ENCODE measurements at regions not wholly inside any gene's neighbourhood (a gene's known extent, or its start where the extent isn't known, plus 50 kb on each side); places are given as distances from the start of the nearest gene placed in this dataset.

GRCh38 chr18:51390702-51391101, 193.2 kb upstream of the MEX3C start:
- TF ChIP-seq, protein P1, sequence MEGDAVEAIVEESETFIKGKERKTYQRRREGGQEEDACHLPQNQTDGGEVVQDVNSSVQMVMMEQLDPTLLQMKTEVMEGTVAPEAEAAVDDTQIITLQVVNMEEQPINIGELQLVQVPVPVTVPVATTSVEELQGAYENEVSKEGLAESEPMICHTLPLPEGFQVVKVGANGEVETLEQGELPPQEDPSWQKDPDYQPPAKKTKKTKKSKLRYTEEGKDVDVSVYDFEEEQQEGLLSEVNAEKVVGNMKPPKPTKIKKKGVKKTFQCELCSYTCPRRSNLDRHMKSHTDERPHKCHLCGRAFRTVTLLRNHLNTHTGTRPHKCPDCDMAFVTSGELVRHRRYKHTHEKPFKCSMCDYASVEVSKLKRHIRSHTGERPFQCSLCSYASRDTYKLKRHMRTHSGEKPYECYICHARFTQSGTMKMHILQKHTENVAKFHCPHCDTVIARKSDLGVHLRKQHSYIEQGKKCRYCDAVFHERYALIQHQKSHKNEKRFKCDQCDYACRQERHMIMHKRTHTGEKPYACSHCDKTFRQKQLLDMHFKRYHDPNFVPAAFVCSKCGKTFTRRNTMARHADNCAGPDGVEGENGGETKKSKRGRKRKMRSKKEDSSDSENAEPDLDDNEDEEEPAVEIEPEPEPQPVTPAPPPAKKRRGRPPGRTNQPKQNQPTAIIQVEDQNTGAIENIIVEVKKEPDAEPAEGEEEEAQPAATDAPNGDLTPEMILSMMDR (IDR thresholded peaks at IDR 0.05), result no peak
- TF ChIP-seq POLR2A (IDR thresholded peaks at IDR 0.05), result no peak

All from uterus (tissue), 2 donors.